ENCODE measurements at regions not wholly inside any gene's neighbourhood (a gene's known extent, or its start where the extent isn't known, plus 50 kb on each side); places are given as distances from the start of the nearest gene placed in this dataset.

DNA sequence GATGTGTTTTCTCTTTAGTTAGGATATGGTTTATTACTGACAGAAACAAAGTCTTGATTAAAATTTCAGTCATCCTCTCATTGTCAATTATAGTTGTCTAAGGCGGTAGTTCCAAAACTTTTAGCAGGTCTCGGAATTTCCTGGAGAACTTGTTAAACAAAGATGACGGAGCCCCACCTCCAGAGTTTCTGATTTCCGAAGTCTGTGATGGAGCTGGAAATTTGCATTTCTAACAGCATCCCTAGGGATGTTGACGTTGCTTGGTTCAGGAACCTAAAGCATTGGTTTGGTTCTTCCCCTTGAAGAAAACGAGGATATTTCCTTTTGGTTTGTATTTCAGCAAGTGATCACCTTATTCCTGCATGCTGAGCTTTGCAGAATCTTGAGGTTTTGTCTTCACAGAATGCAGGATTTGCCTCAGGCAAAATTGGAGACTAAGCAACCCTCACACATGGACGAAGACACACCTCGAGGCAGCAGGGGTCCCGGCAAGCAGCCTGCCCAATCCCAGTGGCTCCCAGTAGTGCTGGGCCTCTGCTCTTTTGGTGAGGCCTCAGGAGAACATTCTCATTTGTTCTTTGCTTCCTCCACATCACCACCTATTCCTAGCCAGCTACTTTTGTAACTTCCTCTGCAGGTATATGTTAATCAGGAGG lies 187.1 kb upstream of the PHACTR1 start:
- H3K79me2 ChIP-seq (ENCODE audit: insufficient read depth, low read length), result no peaks in the 10 kb centered on the region
- 0 out of 2 replicates have a peak overlapping the region, but pooled peaks have one; percentile 48 for H2AFZ ChIP-seq (ENCODE audit: low read length)
- H3K36me3 ChIP-seq (ENCODE audit: insufficient read depth, low read length), result no peaks in the 10 kb centered on the region
- H3K4me3 ChIP-seq (ENCODE audit: low read depth, low read length, poor library complexity, severe bottlenecking), result no peak overlapping the region
- no peaks in the 10 kb centered on the region for H3K27me3 ChIP-seq (ENCODE audit: insufficient read depth, low read length)
- H3K4me1 ChIP-seq (ENCODE audit: insufficient read depth, low read length, severe bottlenecking), result peaks cover 5% of the 10 kb centered on the region
- no peaks in the 10 kb centered on the region for H4K20me1 ChIP-seq (ENCODE audit: insufficient read depth, low read length)
- H3K9ac ChIP-seq (ENCODE audit: low read length), result no peak overlapping the region
- no peaks in the 10 kb centered on the region for H3K9me2 ChIP-seq (ENCODE audit: low read depth, low read length)
- no peak overlapping the region for H3K27ac ChIP-seq (ENCODE audit: low read depth, low read length, poor library complexity, severe bottlenecking)
- H3F3A ChIP-seq (ENCODE audit: insufficient read depth, low read length), result no peaks in the 10 kb centered on the region
- TF ChIP-seq CTCF (IDR thresholded peaks at IDR 0.05; ENCODE audit: low read length), result no peak
- no peak for TF ChIP-seq EZH2 (IDR thresholded peaks at IDR 0.05; ENCODE audit: borderline replicate concordance, low read length)
- H3K4me2 ChIP-seq (ENCODE audit: low read length), result no peak overlapping the region
- H3K9me3 ChIP-seq (ENCODE audit: low read length), result peaks cover 9% of the 10 kb centered on the region

GRCh38 chr6:12530345-12530744 lies 186.2 kb upstream of the PHACTR1 start:
- H3F3A ChIP-seq (ENCODE audit: insufficient read depth, low read length), result no peaks in the 10 kb centered on the region
- no peak overlapping the region for H2AFZ ChIP-seq (ENCODE audit: low read length)
- H3K79me2 ChIP-seq (ENCODE audit: insufficient read depth, low read length), result no peaks in the 10 kb centered on the region
- no peak overlapping the region for H3K9ac ChIP-seq (ENCODE audit: low read length)
- H3K4me3 ChIP-seq (ENCODE audit: low read depth, low read length, poor library complexity, severe bottlenecking), result no peak overlapping the region
- peaks cover 6% of the 10 kb centered on the region for H3K4me1 ChIP-seq (ENCODE audit: insufficient read depth, low read length, severe bottlenecking)
- H3K9me2 ChIP-seq (ENCODE audit: low read depth, low read length), result no peaks in the 10 kb centered on the region
- no peak overlapping the region for H3K4me2 ChIP-seq (ENCODE audit: low read length)
- H3K9me3 ChIP-seq (ENCODE audit: low read length), result peaks cover under 1% of the 10 kb centered on the region; the same call in 1 of the 2 replicates
- H3K27ac ChIP-seq (ENCODE audit: low read depth, low read length, poor library complexity, severe bottlenecking), result no peak overlapping the region
- no peaks in the 10 kb centered on the region for H3K36me3 ChIP-seq (ENCODE audit: insufficient read depth, low read length)
- TF ChIP-seq EZH2 (IDR thresholded peaks at IDR 0.05; ENCODE audit: borderline replicate concordance, low read length) (no peak), CTCF (IDR thresholded peaks at IDR 0.05; ENCODE audit: low read length) (no peak)
- H4K20me1 ChIP-seq (ENCODE audit: insufficient read depth, low read length), result no peaks in the 10 kb centered on the region
- H3K27me3 ChIP-seq (ENCODE audit: insufficient read depth, low read length), result no peaks in the 10 kb centered on the region

- no peaks in the 10 kb centered on the region for H3K9me3 ChIP-seq (ENCODE audit: low read length)
- H3K9ac ChIP-seq (ENCODE audit: low read length), result no peak overlapping the region
- H3K4me3 ChIP-seq (ENCODE audit: low read depth, low read length, poor library complexity, severe bottlenecking), result no peak overlapping the region
- no peaks in the 10 kb centered on the region for H3K27me3 ChIP-seq (ENCODE audit: insufficient read depth, low read length)
- peaks cover 6% of the 10 kb centered on the region for H3K4me1 ChIP-seq (ENCODE audit: insufficient read depth, low read length, severe bottlenecking)
- no peak overlapping the region for H3K4me2 ChIP-seq (ENCODE audit: low read length)
- H3K27ac ChIP-seq (ENCODE audit: low read depth, low read length, poor library complexity, severe bottlenecking), result no peak overlapping the region
- TF ChIP-seq CTCF (IDR thresholded peaks at IDR 0.05; ENCODE audit: low read length) (no peak), EZH2 (IDR thresholded peaks at IDR 0.05; ENCODE audit: borderline replicate concordance, low read length) (no peak)
- H4K20me1 ChIP-seq (ENCODE audit: insufficient read depth, low read length), result no peaks in the 10 kb centered on the region
- H3K79me2 ChIP-seq (ENCODE audit: insufficient read depth, low read length), result no peaks in the 10 kb centered on the region
- 0 out of 2 replicates have a peak overlapping the region, but pooled peaks have one; percentile 25 for H2AFZ ChIP-seq (ENCODE audit: low read length)
- no peaks in the 10 kb centered on the region for H3K9me2 ChIP-seq (ENCODE audit: low read depth, low read length)
- H3K36me3 ChIP-seq (ENCODE audit: insufficient read depth, low read length), result no peaks in the 10 kb centered on the region
- H3F3A ChIP-seq (ENCODE audit: insufficient read depth, low read length), result no peaks in the 10 kb centered on the region
Observed at GRCh38 chr6:12533586-12533985, 183.0 kb upstream of the PHACTR1 start.
